ENCODE measurements at regions not wholly inside any gene's neighbourhood (a gene's known extent, or its start where the extent isn't known, plus 50 kb on each side); places are given as distances from the start of the nearest gene placed in this dataset.

GRCh38 chr5:63249960-63250359 lies 671.3 kb downstream of the LRRC70 start:
- H3K4me2 ChIP-seq (ENCODE audit: insufficient read depth, low read length) = no peak overlapping the region
- H2AFZ ChIP-seq (ENCODE audit: low read depth, low read length) = no peak overlapping the region
- no peaks in the 10 kb centered on the region for H3K36me3 ChIP-seq (ENCODE audit: control insufficient read depth, insufficient read depth, low read length)
- ChIA-PET POLR2A (no interaction called here), CTCF (ENCODE audit: low intra/inter-chr PET ratio) (no interaction called here)
- FAIRE-seq (no peak), ATAC-seq (no peak), DNase-seq (ENCODE audit: extremely low read depth in 1 of 4, low spot score in 3 of 4) (no peak)
- H3K27me3 ChIP-seq (ENCODE audit: control insufficient read depth in 2 of 2, insufficient read depth in 2 of 2, low read length in 2 of 2) = no peaks in the 10 kb centered on the region
- no peaks in the 10 kb centered on the region for H3K9me1 ChIP-seq (ENCODE audit: control insufficient read depth, insufficient read depth, low read length)
- H3K4me3 ChIP-seq = no peak overlapping the region
- no peaks in the 10 kb centered on the region for H3K9me3 ChIP-seq (replicated peaks; ENCODE audit: control insufficient read depth, insufficient read depth, low read depth, low read length)
- no peaks in the 10 kb centered on the region for H3K4me1 ChIP-seq (replicated peaks in 1 of 2; ENCODE audit: control insufficient read depth in 2 of 2, insufficient read depth in 2 of 2, low read length in 2 of 2)
- no peak overlapping the region for H3K9ac ChIP-seq (ENCODE audit: insufficient read depth in 1 of 2, low read depth in 2 of 2, low read length in 2 of 2)
- H4K20me1 ChIP-seq (replicated peaks; ENCODE audit: control insufficient read depth, insufficient read depth, low read length) = no peaks in the 10 kb centered on the region
- in situ Hi-C loops (cut with MboI) = no loop called here
- no peaks in the 10 kb centered on the region for H3K79me2 ChIP-seq (ENCODE audit: control insufficient read depth, insufficient read depth, low read length)
- WGBS (ENCODE audit: insufficient coverage, low coverage, missing lambda C conversion rate) = 0% methylated on average over 2 of the region's 2 CpGs
- intact Hi-C loops (cut with micrococcal nuclease) = no loop called here
- no TSS peak for BruUV-seq (replicated peaks)
- H3K27ac ChIP-seq (ENCODE audit: extremely low read depth, low read depth, low read length) = no peak overlapping the region
- TF ChIP-seq HMG20B (CRISPR knock-in tag; IDR thresholded peaks at IDR 0.05) (no peak), CBX3 (IDR thresholded peaks at IDR 0.05; ENCODE audit: borderline replicate concordance in 1 of 2, low read length in 2 of 2) (no peak), LCOR (CRISPR knock-in tag; IDR thresholded peaks at IDR 0.05) (no peak), ZNF134 (CRISPR knock-in tag; conservative IDR thresholded peaks at IDR 0.05) (no peak), ZNF165 (CRISPR knock-in tag; IDR thresholded peaks at IDR 0.05; ENCODE audit: borderline replicate concordance) (no peak), NFE2L1 (tag; IDR thresholded peaks at IDR 0.05; ENCODE audit: borderline replicate concordance, low read depth) (no peak), ERF (CRISPR knock-in tag; IDR thresholded peaks at IDR 0.05) (no peak), ZNF512 (tag; IDR thresholded peaks at IDR 0.05) (no peak), NFATC3 (IDR thresholded peaks at IDR 0.05) (no peak), ZNF75A (CRISPR knock-in tag; IDR thresholded peaks at IDR 0.05) (no peak)
- TF ChIP-seq, protein P1, sequence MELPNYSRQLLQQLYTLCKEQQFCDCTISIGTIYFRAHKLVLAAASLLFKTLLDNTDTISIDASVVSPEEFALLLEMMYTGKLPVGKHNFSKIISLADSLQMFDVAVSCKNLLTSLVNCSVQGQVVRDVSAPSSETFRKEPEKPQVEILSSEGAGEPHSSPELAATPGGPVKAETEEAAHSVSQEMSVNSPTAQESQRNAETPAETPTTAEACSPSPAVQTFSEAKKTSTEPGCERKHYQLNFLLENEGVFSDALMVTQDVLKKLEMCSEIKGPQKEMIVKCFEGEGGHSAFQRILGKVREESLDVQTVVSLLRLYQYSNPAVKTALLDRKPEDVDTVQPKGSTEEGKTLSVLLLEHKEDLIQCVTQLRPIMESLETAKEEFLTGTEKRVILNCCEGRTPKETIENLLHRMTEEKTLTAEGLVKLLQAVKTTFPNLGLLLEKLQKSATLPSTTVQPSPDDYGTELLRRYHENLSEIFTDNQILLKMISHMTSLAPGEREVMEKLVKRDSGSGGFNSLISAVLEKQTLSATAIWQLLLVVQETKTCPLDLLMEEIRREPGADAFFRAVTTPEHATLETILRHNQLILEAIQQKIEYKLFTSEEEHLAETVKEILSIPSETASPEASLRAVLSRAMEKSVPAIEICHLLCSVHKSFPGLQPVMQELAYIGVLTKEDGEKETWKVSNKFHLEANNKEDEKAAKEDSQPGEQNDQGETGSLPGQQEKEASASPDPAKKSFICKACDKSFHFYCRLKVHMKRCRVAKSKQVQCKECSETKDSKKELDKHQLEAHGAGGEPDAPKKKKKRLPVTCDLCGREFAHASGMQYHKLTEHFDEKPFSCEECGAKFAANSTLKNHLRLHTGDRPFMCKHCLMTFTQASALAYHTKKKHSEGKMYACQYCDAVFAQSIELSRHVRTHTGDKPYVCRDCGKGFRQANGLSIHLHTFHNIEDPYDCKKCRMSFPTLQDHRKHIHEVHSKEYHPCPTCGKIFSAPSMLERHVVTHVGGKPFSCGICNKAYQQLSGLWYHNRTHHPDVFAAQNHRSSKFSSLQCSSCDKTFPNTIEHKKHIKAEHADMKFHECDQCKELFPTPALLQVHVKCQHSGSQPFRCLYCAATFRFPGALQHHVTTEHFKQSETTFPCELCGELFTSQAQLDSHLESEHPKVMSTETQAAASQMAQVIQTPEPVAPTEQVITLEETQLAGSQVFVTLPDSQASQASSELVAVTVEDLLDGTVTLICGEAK (IDR thresholded peaks at IDR 0.05) = no peak
- TF ChIP-seq, protein P1 (CRISPR knock-in tag; IDR thresholded peaks at IDR 0.05) = no peak
- TF ChIP-seq, protein P2, sequence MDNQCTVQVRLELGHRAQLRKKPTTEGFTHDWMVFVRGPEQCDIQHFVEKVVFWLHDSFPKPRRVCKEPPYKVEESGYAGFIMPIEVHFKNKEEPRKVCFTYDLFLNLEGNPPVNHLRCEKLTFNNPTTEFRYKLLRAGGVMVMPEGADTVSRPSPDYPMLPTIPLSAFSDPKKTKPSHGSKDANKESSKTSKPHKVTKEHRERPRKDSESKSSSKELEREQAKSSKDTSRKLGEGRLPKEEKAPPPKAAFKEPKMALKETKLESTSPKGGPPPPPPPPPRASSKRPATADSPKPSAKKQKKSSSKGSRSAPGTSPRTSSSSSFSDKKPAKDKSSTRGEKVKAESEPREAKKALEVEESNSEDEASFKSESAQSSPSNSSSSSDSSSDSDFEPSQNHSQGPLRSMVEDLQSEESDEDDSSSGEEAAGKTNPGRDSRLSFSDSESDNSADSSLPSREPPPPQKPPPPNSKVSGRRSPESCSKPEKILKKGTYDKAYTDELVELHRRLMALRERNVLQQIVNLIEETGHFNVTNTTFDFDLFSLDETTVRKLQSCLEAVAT (IDR thresholded peaks at IDR 0.05) = no peak

Data from K562 (cell line).